GM12873 (cell line): ENCODE measurements at regions not wholly inside any gene's neighbourhood (a gene's known extent, or its start where the extent isn't known, plus 50 kb on each side); places are given as distances from the start of the nearest gene placed in this dataset.

Experiments
- CTCF ChIP-seq: IDR thresholded peaks from 2 replicates; pipeline ENCODE4 v1.5.1; 2012; ENCODE audit warnings: low read depth, mild to moderate bottlenecking, moderate library complexity, low read length, control low read depth; ENCODE audit not compliant: insufficient read depth; ENCODE audit errors: missing control alignments

- TF ChIP-seq CTCF, result no peak
These were observed 395.9 kb downstream of the CDH26 start for GRCh38 chr20:60354024-60354580.

- TF ChIP-seq CTCF, result no peak
These were observed 399.9 kb downstream of the CDH26 start for GRCh38 chr20:60358101-60358500.

GRCh38 chr20:60359010-60359409, 400.8 kb downstream of the CDH26 start:
- TF ChIP-seq CTCF, result no peak

GRCh38 chr20:60361761-60362395, 403.7 kb downstream of the CDH26 start:
- no peak for TF ChIP-seq CTCF

GRCh38 chr20:60362531-60362930, 404.3 kb downstream of the CDH26 start:
- no peak for TF ChIP-seq CTCF

- no peak for TF ChIP-seq CTCF
These were observed 405.5 kb downstream of the CDH26 start for GRCh38 chr20:60363698-60364097.

GRCh38 chr20:60365064-60365666, 406.9 kb downstream of the CDH26 start:
- no peak for TF ChIP-seq CTCF
